ENCODE measurements at regions not wholly inside any gene's neighbourhood (a gene's known extent, or its start where the extent isn't known, plus 50 kb on each side); places are given as distances from the start of the nearest gene placed in this dataset.

GRCh38 chr3:104781112-104781511, 585.6 kb upstream of the ALCAM start:
- intact Hi-C loops (cut with DNase I), result no loop called here
- WGBS, 3 donors, result 78 to 90% (median 83%) methylated on average over 2 of the region's 2 CpGs
- ATAC-seq, result no peak

GRCh38 chr3:104785947-104786346, 580.8 kb upstream of the ALCAM start:
- DNase-seq (no peak), ATAC-seq (no peak)
- 61 to 73% (median 72%) methylated on average over 5 of the region's 5 CpGs for WGBS, 3 donors
- Histone ChIP-seq H3K27me3 (ENCODE audit: insufficient read depth in 3 of 3, low read length in 2 of 3) (no peaks in the 10 kb centered on the region), H3K4me1 (no peaks in the 10 kb centered on the region), H3K9me3 (no peaks in the 10 kb centered on the region), H3K27ac (no peak overlapping the region), H3K4me3 (no peak overlapping the region), H3K36me3 (ENCODE audit: insufficient read depth in 1 of 2, low read depth in 1 of 2) (no peaks in the 10 kb centered on the region)
- no peak for TF ChIP-seq CTCF (IDR thresholded peaks at IDR 0.05)
- intact Hi-C loops (cut with DNase I), result no loop called here

More at GRCh38 chr3:104781112-104781511, 585.6 kb upstream of the ALCAM start:
- Histone ChIP-seq H3K27me3 (ENCODE audit: insufficient read depth in 3 of 3, low read length in 2 of 3) (no peaks in the 10 kb centered on the region), H3K27ac (no peak overlapping the region), H3K4me3 (no peak overlapping the region), H3K9me3 (peaks cover 4% of the 10 kb centered on the region), H3K4me1 (no peaks in the 10 kb centered on the region), H3K36me3 (ENCODE audit: insufficient read depth in 1 of 2, low read depth in 1 of 2) (no peaks in the 10 kb centered on the region)
- no peak for DNase-seq
- TF ChIP-seq CTCF (IDR thresholded peaks at IDR 0.05), result no peak

GRCh38 chr3:104787306-104787705, 579.4 kb upstream of the ALCAM start:
- ATAC-seq, result no peak
- no peaks in the 10 kb centered on the region for H3K36me3 ChIP-seq (ENCODE audit: insufficient read depth in 1 of 2, low read depth in 1 of 2)
- no peak for TF ChIP-seq CTCF (IDR thresholded peaks at IDR 0.05)

GRCh38 chr3:104788807-104789206, 577.9 kb upstream of the ALCAM start:
- intact Hi-C loops (cut with DNase I), result no loop called here
- Histone ChIP-seq H3K36me3 (ENCODE audit: insufficient read depth in 1 of 2, low read depth in 1 of 2) (no peaks in the 10 kb centered on the region), H3K4me1 (no peaks in the 10 kb centered on the region), H3K27ac (no peak overlapping the region), H3K27me3 (ENCODE audit: insufficient read depth in 3 of 3, low read length in 2 of 3) (no peaks in the 10 kb centered on the region), H3K9me3 (no peaks in the 10 kb centered on the region), H3K4me3 (no peak overlapping the region)
- no peak for DNase-seq
- no peak for ATAC-seq
- TF ChIP-seq CTCF (IDR thresholded peaks at IDR 0.05), result no peak

More at GRCh38 chr3:104787306-104787705, 579.4 kb upstream of the ALCAM start:
- DNase-seq, result no peak
- Histone ChIP-seq H3K9me3 (no peaks in the 10 kb centered on the region), H3K27me3 (ENCODE audit: insufficient read depth in 3 of 3, low read length in 2 of 3) (no peaks in the 10 kb centered on the region), H3K4me1 (no peaks in the 10 kb centered on the region), H3K4me3 (no peak overlapping the region), H3K27ac (no peak overlapping the region)
- intact Hi-C loops (cut with DNase I), result no loop called here

- TF ChIP-seq CTCF (IDR thresholded peaks at IDR 0.05), result no peak
- no peak overlapping the region for H3K4me3 ChIP-seq
- DNase-seq, result no peak
- no peaks in the 10 kb centered on the region for H3K27me3 ChIP-seq (ENCODE audit: insufficient read depth in 3 of 3, low read length in 2 of 3)
- no peaks in the 10 kb centered on the region for H3K4me1 ChIP-seq
- intact Hi-C loops (cut with DNase I), result no loop called here
- 29 to 42% (median 31%) methylated on average over 1 of the region's 1 CpG for WGBS, 3 donors
- ATAC-seq, result no peak
- no peaks in the 10 kb centered on the region for H3K36me3 ChIP-seq (ENCODE audit: insufficient read depth in 1 of 2, low read depth in 1 of 2)
- no peak overlapping the region for H3K27ac ChIP-seq
- H3K9me3 ChIP-seq, result no peaks in the 10 kb centered on the region
Measured at GRCh38 chr3:104791331-104791730, 575.4 kb upstream of the ALCAM start.

Measured in psoas muscle (tissue), 7 donors.